HL-60/S4 treated with retinoic acid at 250 ng/mL for 4 days and 3 days (cell line): ENCODE measurements at regions not wholly inside any gene's neighbourhood (a gene's known extent, or its start where the extent isn't known, plus 50 kb on each side); places are given as distances from the start of the nearest gene placed in this dataset.
"Not testable (repeated sequence)": the region's sequence is repeated elsewhere in the genome, so short reads cannot be mapped to it uniquely, and the experiment has no call there.

Source experiments
- in situ Hi-C: fragments of 300-500 bp; cut with MboI; formaldehyde crosslinking; loops from 2 replicates; pipeline ENCODE4 v1.7.0; 2022; ENCODE audit warnings: low sequenced_read_pairs

DNA sequence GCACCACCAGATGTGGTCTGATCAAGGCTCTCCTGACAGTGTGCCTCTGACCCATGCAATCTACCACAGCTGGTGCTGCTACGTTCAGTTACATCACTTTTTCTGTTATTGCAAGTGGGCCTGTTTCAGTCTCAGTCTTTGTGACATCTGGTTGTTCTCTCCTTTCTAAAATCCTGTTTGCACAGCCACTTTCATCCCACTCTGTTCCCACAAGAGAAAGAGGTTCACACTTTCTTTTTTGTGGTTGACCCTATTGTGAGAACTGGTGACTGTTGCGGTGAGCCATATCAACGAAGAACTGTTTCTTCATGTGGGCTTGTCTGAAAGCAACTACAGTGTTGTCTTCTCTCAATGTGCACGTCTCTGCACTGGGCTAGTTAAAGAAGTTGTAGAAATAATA is 342.8 kb upstream of the ARPP21 start:
- in situ Hi-C loops: no loop called here

DNA sequence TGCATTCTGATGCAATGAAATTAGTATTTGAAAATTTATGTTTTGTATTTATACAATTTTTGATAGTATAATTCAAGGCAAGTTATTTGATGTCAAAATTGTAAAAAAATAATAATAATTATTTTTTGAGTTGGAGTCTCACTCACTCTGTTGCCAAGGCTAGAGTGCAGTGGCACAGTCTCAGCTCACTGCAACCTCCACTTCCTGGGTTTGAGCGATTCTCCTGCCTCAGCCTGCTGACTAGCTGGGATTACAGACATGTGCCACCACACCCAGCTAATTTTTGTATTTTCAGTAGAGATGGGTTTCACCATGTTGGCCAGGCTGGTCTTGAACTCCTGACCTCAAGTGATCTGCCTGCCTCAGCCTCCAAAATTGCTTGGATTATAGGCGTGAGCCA is 342.4 kb upstream of the ARPP21 start:
- in situ Hi-C loops: not testable (repeated sequence)

DNA sequence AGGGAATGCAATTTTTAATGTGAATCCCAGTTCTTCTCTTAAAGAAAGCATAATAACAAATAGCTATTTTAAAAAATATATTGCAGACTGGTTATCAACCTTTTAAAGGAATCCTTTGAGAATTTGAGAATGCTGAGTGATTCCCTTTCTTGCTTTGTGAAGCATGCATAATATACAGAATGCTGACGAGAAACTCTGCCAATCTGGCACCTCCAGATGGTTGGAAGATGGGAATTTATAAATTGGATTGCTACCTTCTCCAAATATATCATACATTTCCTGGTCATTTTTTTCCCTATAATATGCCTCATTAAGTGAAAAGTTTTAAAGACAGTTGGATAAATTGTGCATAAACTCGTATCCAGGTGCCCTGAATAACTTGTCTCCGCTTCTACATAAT is 333.9 kb upstream of the ARPP21 start:
- in situ Hi-C loops: no loop called here

GRCh38 chr3:35307296-35307695 is 332.0 kb upstream of the ARPP21 start:
- in situ Hi-C loops: no loop called here

DNA sequence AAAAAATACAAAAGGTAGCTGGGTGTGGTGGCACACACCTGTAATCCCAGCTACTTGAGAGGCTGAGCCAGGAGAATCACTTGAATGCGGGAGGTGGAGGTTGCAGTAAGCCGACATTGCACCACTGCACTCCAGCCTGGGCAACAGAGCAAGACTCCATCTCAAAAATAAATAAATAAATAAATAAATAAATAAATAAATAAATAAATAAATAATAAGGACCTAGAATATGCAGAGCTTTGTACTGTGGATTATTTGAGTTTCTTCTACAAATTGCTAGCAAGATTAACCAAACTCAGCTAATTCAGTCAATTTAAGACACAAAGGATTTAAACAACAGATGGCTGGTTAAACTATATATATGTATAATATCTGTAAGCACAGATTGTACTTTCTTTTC is 322.5 kb upstream of the ARPP21 start:
- in situ Hi-C loops: not testable (repeated sequence)

DNA sequence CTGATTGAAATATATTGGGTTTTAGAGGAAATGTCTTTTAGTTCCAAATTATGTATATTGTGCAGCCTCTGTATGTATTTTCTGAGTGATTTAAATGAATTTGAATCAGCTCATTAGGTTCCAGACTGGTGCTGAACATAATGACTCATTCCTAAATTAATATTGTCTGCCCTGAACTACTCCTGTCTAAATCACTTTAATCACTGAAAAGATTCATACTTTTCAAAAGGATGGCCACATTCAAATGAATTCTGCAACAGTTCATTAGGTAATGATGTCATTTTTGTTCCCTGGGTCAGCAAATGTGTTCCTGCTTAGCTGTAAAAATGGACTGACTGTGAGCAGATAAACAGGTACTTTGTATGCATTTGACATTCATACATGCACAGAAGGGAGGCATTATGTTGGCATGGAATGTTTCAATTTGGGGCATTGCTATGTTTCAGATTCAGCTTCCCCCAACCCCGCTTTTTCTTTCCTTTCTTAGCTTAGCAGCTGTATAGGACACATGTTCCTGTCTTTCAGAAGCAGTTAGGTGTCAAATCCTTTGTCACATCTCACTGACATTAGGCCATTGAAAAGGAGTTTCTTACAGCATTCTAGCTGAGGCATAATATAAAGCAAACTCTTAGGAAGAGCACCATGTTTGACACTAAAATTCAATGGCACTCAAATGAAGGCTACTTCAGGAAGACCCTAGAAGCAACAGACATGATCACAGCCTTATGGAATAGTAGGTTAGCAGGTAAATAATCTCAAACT is 318.5 kb upstream of the ARPP21 start:
- in situ Hi-C loops: no loop called here

DNA sequence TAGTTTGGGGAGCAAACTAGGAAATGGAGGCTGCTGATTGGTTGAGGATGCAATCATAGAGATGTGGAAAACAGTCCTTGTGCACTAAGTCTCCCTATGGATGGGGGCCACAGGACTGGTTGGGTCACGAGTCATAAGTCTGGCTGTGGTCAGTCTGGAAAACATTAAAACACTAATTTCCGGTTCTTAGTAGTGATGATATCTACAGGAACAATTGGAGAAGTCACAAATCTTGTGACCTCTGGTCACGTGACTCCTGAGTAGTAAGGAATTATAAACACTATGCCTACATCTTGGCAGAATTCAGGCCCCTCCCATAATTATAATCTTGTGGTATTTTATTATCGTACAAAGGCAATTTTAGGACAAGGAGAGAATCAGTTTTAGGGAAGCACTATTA is 317.3 kb upstream of the ARPP21 start:
- in situ Hi-C loops: no loop called here

GRCh38 chr3:35335703-35336102 is 303.6 kb upstream of the ARPP21 start:
- in situ Hi-C loops: no loop called here

DNA sequence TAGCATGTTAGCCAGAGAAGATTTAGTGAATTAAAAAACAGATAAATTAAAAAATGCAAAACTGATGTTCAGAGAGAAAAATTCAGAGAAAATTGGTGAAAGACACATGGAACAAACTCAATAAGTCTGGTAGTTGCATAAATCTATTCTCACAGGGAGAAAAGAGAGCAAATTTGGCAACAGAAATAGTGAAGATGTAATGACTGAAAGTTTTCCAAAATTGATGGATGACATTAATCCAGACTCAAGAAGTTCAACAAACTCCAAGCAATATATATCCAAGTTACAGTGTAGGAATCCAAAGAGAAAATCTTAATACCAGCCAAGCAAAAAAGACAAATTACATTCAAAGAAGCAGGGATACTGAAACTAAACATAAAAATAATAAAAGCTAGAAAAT is 302.7 kb upstream of the ARPP21 start:
- in situ Hi-C loops: no loop called here

DNA sequence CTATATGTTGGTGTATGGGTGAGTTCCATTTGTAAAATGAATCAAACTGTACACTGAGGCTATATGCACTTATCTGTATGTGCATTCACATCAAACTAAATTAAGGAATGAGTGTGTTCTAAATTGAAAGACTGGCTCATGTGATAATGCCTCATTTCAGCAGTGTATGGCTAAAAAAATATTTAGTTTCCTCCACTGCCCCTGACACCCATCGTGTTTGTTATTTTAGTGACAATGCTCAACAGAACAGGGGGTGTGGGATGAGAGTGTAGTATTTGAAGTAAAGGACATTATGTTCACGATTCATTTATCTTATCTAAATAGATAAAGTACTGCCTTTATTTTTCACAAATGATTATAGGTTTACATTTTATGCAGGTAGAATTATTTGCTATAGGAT is 301.1 kb upstream of the ARPP21 start:
- in situ Hi-C loops: no loop called here

DNA sequence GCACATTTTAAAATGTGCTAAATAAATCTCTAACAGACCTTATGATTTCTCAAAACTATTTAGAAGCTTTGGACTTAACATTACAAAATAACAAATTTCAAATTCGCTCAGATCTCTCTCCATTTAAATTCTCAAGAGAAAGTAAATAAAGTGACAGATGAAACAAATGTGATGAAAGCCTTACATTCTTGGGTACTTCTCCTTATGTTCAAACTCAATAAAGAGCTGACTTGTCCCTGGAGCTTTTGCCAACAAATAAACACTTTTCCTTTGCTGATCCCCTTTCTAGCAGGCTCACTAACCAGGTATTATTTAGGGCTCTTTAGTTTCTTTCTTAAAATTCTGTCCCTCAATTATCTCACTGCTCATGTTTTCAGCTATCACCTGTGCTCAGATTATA is 259.1 kb upstream of the ARPP21 start:
- in situ Hi-C loops: no loop called here

DNA sequence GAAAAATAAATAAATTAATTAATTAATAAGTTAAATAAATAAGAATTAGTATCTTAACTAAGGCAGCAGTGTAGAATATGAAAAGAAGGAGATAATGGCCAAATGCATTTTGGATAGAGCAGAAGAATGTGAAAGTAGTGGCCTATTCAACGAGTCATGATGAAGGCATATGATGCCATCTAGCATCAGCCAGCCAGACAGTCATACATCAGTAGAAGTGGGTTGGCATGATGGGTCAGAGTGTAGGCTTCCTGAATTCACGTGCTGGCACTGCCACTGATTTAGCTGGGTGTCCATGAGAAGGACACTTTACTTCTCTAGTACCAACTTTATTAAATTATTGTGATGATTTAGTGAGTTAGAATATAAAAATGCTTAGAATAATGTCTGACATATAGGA is 256.1 kb upstream of the ARPP21 start:
- in situ Hi-C loops: no loop called here

GRCh38 chr3:35383719-35384555 is 255.4 kb upstream of the ARPP21 start:
- in situ Hi-C loops: no loop called here

- in situ Hi-C loops: no loop called here
Observed at GRCh38 chr3:35385271-35385670, 254.1 kb upstream of the ARPP21 start.

DNA sequence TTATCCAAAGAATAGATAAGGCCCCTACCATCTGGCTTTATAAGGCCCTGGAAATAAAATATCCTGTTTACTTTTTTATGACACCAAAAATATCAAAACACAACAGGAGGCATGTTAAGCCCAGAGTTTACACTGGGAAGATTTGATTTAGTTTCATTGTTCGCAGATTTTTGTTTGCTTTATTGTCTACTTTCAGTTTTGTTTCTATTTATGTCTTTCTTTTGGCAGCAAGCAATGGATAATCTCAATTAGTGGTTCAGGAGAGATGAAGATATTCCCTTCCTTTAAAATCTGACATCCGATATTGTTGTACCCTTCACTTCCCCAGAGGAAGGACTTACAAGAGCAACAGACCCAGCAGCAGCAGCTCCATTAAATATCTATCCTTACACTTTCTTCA is 249.4 kb upstream of the ARPP21 start:
- in situ Hi-C loops: no loop called here

- in situ Hi-C loops: no loop called here
Observed at GRCh38 chr3:35392187-35392586, 247.1 kb upstream of the ARPP21 start.

- in situ Hi-C loops: no loop called here
Observed at GRCh38 chr3:35393901-35394799, 245.2 kb upstream of the ARPP21 start.

DNA sequence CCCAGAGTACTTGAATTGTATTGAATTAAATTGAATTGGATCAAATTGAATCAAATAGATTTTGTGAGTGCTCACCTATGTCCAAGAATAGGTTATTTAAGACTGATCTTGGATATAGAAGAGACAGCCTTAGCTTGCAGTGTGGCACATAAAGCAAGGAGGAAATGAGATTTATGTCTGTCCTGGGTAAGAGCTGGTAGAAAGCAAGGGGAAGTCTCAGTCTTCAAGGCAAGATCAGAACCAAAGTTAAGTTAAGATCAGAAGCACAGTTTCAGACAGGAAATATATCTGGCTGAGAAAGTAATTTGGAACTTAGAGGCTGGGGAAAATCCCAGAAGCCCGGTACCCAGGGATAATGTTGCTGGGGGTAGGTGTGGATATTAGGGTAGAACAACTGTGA is 244.4 kb upstream of the ARPP21 start:
- in situ Hi-C loops: no loop called here

GRCh38 chr3:35401671-35402070 is 237.7 kb upstream of the ARPP21 start:
- in situ Hi-C loops: no loop called here

DNA sequence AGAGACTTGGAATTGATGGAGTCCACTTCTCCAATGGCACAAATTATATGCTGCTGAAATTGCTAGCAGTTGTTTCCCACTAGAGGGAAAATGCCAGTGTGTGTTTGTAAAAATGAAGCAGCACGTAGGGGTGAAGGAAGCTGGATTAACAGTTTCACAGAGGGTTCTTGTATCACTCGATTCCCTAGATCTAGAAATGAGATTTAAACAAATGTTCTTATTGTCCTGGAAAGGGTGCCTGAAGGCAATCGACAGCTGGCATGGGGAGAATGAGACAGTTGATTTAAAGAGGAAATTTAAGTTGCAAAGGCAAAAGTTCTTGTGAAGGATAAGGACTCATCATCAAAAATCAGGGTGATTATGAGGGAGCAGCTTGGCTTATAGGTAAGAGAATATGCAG is 234.8 kb upstream of the ARPP21 start:
- in situ Hi-C loops: no loop called here

DNA sequence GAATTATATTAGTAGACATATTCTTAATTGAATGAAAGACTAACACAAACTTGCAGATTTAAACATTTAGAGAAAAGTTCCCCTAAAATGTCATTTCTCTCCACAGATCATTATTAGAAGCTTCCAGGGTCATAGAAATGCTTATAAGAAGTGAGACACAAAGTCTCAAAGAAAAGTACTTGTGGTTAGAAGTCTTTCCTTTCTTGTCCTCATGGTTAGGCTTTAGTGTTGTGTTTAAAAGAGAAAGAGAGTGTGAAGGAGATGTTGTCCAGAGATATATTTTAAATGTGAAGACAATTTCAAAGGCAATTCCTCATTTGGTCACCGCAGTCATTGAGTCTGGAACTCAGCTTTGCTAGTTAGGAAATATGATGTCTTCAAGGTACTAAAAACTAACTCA is 230.4 kb upstream of the ARPP21 start:
- in situ Hi-C loops: no loop called here
